OCI-LY7 (cell line): ENCODE measurements at regions not wholly inside any gene's neighbourhood (a gene's known extent, or its start where the extent isn't known, plus 50 kb on each side); places are given as distances from the start of the nearest gene placed in this dataset.

ENCODE experiments used
- BruUV-seq: library from RNA; stranded (reverse); fragments of 400-500 nt; replicated peaks from 2 replicates; lab custom pipeline; 2021; lab: Mats Ljungman, UMichigan
- CTCF ChIA-PET: fragments of 300-600 bp; sonication (Branson Sonifier 250); formaldehyde crosslinking; loops from one replicate; lab custom pipeline; 2022; ENCODE audit warnings: antibody characterized with exemption; ENCODE audit not compliant: unreplicated experiment; lab: Charles Lee
- POLR2A ChIA-PET: fragments of 300-600 bp; sonication (Branson Sonifier 250); formaldehyde crosslinking; loops from one replicate; lab custom pipeline; 2022; ENCODE audit warnings: antibody characterized with exemption; lab: Charles Lee
- DNase-seq: peaks from one replicate; pipeline ENCODE4 v3.0.0-alpha.2; 2015; ENCODE audit warnings: low spot score
- H2AFZ ChIP-seq: fragments of 200-600 bp; sonication (generic), shearing (Covaris generic); 2 replicates; pipeline ENCODE4 v1.6.1; 2014; ENCODE audit warnings: mild to moderate bottlenecking, antibody characterized with exemption, low read length, moderate library complexity
- H3K27ac ChIP-seq: fragments of 200-600 bp; sonication (generic); 2 replicates; pipeline ENCODE4 v1.5.1; 2014; ENCODE audit warnings: mixed run types, low read depth, mild to moderate bottlenecking, moderate library complexity, low read length, inconsistent platforms; ENCODE audit not compliant: poor library complexity, severe bottlenecking
- H3K36me3 ChIP-seq: fragments of 200-600 bp; sonication (generic); 2 replicates; pipeline ENCODE4 v1.6.1; 2014; ENCODE audit warnings: mild to moderate bottlenecking, antibody characterized with exemption, low read length, moderate library complexity, mixed read lengths; ENCODE audit not compliant: insufficient read depth
- H3K4me1 ChIP-seq: fragments of 200-600 bp; sonication (generic); 2 replicates; pipeline ENCODE4 v1.5.1; 2014; ENCODE audit warnings: mild to moderate bottlenecking, low read length; ENCODE audit not compliant: insufficient read depth, poor library complexity, severe bottlenecking
- H3K4me2 ChIP-seq: fragments of 200-600 bp; sonication (generic); 2 replicates; pipeline ENCODE4 v1.6.1; 2014; ENCODE audit warnings: mild to moderate bottlenecking, low read length
- H3K4me3 ChIP-seq: fragments of 200-600 bp; sonication (generic); 2 replicates; pipeline ENCODE4 v1.5.1; 2014; ENCODE audit warnings: mild to moderate bottlenecking, low read depth, low read length; ENCODE audit not compliant: poor library complexity, severe bottlenecking
- H3K79me2 ChIP-seq: fragments of 200-600 bp; sonication (generic); 2 replicates; pipeline ENCODE4 v1.6.1; 2016; ENCODE audit warnings: low read depth, mild to moderate bottlenecking, low read length, moderate library complexity, mixed read lengths; ENCODE audit not compliant: insufficient read depth
- H3K9me2 ChIP-seq: fragments of 200-600 bp; sonication (generic); 2 replicates; pipeline ENCODE4 v1.6.1; 2016; ENCODE audit warnings: mild to moderate bottlenecking, low read length, mixed read lengths; ENCODE audit not compliant: insufficient read depth
- H3K9me3 ChIP-seq: fragments of 200-600 bp; sonication (generic); 2 replicates; pipeline ENCODE4 v1.6.1; 2014; ENCODE audit warnings: mild to moderate bottlenecking, mixed run types, low read length, mixed read lengths
- H4K20me1 ChIP-seq: fragments of 200-600 bp; sonication (generic); 2 replicates; pipeline ENCODE4 v1.6.1; 2014; ENCODE audit warnings: mild to moderate bottlenecking, antibody characterized with exemption, low read length, moderate library complexity, mixed read lengths; ENCODE audit not compliant: insufficient read depth
- EZH2phosphoT487 ChIP-seq: fragments of 200-600 bp; sonication (generic); IDR thresholded peaks from 2 replicates; pipeline ENCODE4 v1.6.1; 2018; ENCODE audit warnings: low read depth, borderline replicate concordance, mild to moderate bottlenecking, mixed run types, antibody characterized with exemption, low read length, moderate library complexity, mixed read lengths
- intact Hi-C: fragments of 100-400 bp; cut with micrococcal nuclease; formaldehyde crosslinking; loops from one replicate; pipeline ENCODE4 v1.10.0; 2022; ENCODE audit not compliant: unreplicated experiment
- TF ChIP-seq, protein P1 (sequence below): fragments of 200-600 bp; sonication (generic); conservative IDR thresholded peaks from 2 replicates; pipeline ENCODE4 v1.5.1; 2014; ENCODE audit warnings: mild to moderate bottlenecking, antibody characterized with exemption, low read length, moderate library complexity, mixed read lengths

- no peak overlapping the region for H2AFZ ChIP-seq
- no TSS peak for BruUV-seq
- POLR2A ChIA-PET: no interaction called here
- no peak overlapping the region for H3K27ac ChIP-seq
- H3K9me3 ChIP-seq: 0 out of 2 replicates have a peak, but pooled peaks cover under 1% of the 10 kb centered on the region
- no peak for TF ChIP-seq EZH2phosphoT487
- TF ChIP-seq, protein P1, sequence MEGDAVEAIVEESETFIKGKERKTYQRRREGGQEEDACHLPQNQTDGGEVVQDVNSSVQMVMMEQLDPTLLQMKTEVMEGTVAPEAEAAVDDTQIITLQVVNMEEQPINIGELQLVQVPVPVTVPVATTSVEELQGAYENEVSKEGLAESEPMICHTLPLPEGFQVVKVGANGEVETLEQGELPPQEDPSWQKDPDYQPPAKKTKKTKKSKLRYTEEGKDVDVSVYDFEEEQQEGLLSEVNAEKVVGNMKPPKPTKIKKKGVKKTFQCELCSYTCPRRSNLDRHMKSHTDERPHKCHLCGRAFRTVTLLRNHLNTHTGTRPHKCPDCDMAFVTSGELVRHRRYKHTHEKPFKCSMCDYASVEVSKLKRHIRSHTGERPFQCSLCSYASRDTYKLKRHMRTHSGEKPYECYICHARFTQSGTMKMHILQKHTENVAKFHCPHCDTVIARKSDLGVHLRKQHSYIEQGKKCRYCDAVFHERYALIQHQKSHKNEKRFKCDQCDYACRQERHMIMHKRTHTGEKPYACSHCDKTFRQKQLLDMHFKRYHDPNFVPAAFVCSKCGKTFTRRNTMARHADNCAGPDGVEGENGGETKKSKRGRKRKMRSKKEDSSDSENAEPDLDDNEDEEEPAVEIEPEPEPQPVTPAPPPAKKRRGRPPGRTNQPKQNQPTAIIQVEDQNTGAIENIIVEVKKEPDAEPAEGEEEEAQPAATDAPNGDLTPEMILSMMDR: no peak
- CTCF ChIA-PET: no interaction called here
- intact Hi-C loops: no loop called here
- no peak overlapping the region for H3K4me2 ChIP-seq
- no peaks in the 10 kb centered on the region for H3K36me3 ChIP-seq
- H3K9me2 ChIP-seq: no peaks in the 10 kb centered on the region
- H3K79me2 ChIP-seq: no peaks in the 10 kb centered on the region
- no peak overlapping the region for H3K4me3 ChIP-seq
- H4K20me1 ChIP-seq: no peaks in the 10 kb centered on the region
- H3K4me1 ChIP-seq: no peaks in the 10 kb centered on the region
- DNase-seq: no peak
Observed at GRCh38 chr14:99057576-99058083, 214.4 kb downstream of the BCL11B start.

- intact Hi-C loops: no loop called here
- CTCF ChIA-PET: no interaction called here
Observed at GRCh38 chr14:99058542-99058941, 213.5 kb downstream of the BCL11B start.

DNA sequence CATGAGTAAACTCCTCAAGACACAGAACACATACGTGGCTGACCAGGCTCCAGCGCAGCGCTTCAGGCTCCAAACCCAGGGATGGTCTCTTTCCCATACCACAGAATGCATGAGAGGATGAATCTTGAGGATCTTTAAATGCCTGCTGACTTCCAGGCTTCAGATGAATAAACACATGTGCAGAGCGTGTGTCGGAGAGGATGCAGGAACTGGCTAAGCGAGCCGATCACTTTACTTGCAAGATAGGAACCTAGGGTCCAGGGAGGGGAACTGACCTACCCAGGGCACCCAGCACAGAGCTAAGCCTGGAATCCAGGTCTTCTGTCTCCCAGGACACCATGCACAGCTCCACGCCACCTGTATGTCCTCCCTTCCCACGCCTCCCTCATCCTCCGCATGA, 209.8 kb downstream of the BCL11B start:
- no peak for DNase-seq
- H2AFZ ChIP-seq: no peak overlapping the region
- POLR2A ChIA-PET: no interaction called here
- H3K9me2 ChIP-seq: no peaks in the 10 kb centered on the region
- no peak overlapping the region for H3K27ac ChIP-seq
- no peaks in the 10 kb centered on the region for H3K4me1 ChIP-seq
- no peaks in the 10 kb centered on the region for H3K9me3 ChIP-seq
- intact Hi-C loops: no loop called here
- no peaks in the 10 kb centered on the region for H4K20me1 ChIP-seq
- H3K4me2 ChIP-seq: no peak overlapping the region
- H3K4me3 ChIP-seq: no peak overlapping the region
- H3K36me3 ChIP-seq: no peaks in the 10 kb centered on the region
- TF ChIP-seq, protein P1: no peak
- TF ChIP-seq EZH2phosphoT487: no peak
- CTCF ChIA-PET: no interaction called here
- H3K79me2 ChIP-seq: no peaks in the 10 kb centered on the region
- no TSS peak for BruUV-seq

More at GRCh38 chr14:99058542-99058941, 213.5 kb downstream of the BCL11B start:
- H4K20me1 ChIP-seq: no peaks in the 10 kb centered on the region
- no peak overlapping the region for H3K27ac ChIP-seq
- no peaks in the 10 kb centered on the region for H3K9me3 ChIP-seq
- POLR2A ChIA-PET: no interaction called here
- no peaks in the 10 kb centered on the region for H3K4me1 ChIP-seq
- no peak overlapping the region for H2AFZ ChIP-seq
- BruUV-seq: no TSS peak
- no peak for DNase-seq
- no peak overlapping the region for H3K4me2 ChIP-seq
- no peaks in the 10 kb centered on the region for H3K79me2 ChIP-seq
- H3K4me3 ChIP-seq: no peak overlapping the region
- H3K36me3 ChIP-seq: no peaks in the 10 kb centered on the region
- no peak for TF ChIP-seq EZH2phosphoT487
- TF ChIP-seq, protein P1: no peak
- H3K9me2 ChIP-seq: no peaks in the 10 kb centered on the region
